ENCODE measurements at regions not wholly inside any gene's neighbourhood (a gene's known extent, or its start where the extent isn't known, plus 50 kb on each side); places are given as distances from the start of the nearest gene placed in this dataset.
"Not testable (repeated sequence)": the region's sequence is repeated elsewhere in the genome, so short reads cannot be mapped to it uniquely, and the experiment has no call there.

DNA sequence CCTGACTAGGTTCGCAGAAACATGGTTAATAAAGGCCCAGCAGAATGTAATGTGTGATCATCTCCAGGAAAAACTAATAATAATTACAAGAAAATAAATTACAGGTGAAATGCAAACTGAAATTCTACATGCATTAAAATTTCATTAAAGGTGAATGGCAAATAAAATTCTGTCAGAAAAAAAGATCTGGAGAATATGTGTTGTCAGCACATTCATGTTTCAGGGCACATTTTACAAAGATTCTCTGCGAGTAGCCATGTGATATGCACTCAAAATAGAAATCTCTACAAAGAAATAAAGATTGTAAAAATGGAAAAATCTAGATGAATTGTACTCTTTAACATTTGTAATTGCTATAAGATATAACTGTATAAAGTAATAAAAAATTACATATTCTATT lies 765.2 kb downstream of the TMEM121 start:
- DNase-seq (ENCODE audit: insufficient read length, low spot score) = no peak
- FAIRE-seq = no peak

GRCh38 chr14:106294324-106294723 lies 767.9 kb downstream of the TMEM121 start:
- DNase-seq (ENCODE audit: insufficient read length, low spot score) = no peak
- no peak for FAIRE-seq

DNA sequence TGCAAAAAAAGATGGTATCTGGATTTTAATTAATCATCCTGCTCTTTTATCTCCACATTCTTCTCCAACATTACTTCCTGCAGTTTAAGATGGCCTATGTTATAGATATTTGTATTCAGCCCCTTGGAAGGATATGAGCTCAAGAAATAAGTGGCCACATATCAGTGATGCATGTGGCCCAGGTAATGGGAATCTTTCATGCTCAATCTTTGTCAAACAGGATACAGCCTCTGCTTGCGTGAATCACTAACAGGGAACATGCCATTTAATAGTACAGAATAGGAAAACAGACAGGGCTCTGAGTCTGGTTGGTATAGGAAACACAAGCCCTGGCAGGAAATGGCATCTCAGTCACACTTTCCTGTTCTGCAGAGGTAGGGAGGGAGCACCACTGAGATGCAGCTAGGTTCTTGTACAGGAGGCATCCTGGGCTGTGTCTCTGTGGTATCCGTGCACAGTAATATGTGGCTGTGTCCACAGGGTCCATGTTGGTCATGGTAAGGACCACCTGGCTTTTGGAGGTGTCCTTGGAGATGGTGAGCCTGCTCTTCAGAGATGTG lies 774.6 kb downstream of the TMEM121 start:
- DNase-seq (ENCODE audit: insufficient read length, low spot score); FAIRE-seq: not testable (repeated sequence)

DNA sequence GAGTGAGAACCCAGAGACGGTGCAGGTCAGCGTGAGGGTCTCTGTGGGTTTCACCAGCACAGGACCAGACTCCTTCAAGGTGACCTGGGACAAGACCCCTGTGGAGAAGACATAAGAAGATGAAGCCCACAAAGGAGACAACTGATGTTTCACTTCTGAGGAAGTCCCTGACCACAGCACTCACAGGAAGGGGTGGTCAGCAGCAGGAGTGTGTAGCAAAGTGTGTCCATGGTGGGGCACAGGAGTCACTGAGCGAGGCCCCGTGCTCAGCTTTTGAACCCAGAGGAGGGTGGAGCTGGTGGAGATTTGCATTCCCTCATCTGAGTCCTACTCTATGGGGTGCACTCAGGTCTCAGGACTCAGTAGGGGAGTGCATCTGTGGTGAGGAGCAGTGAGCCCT lies 775.2 kb downstream of the TMEM121 start:
- not testable (repeated sequence) for DNase-seq (ENCODE audit: insufficient read length, low spot score); FAIRE-seq

- no peak for DNase-seq (ENCODE audit: insufficient read length, low spot score)
- no peak for FAIRE-seq
Measured at GRCh38 chr14:106302661-106303060, 776.3 kb downstream of the TMEM121 start.

- no peak for FAIRE-seq
Measured at GRCh38 chr14:106304271-106304670, 777.9 kb downstream of the TMEM121 start.

GRCh38 chr14:106308839-106309389 lies 782.5 kb downstream of the TMEM121 start:
- FAIRE-seq = no peak
- DNase-seq (ENCODE audit: insufficient read length, low spot score) = no peak

More at GRCh38 chr14:106304271-106304670, 777.9 kb downstream of the TMEM121 start:
- no peak for DNase-seq (ENCODE audit: insufficient read length, low spot score)

GRCh38 chr14:106309423-106309822 lies 783.0 kb downstream of the TMEM121 start:
- peak; percentile 9 for FAIRE-seq
- DNase-seq (ENCODE audit: insufficient read length, low spot score) = no peak

DNA sequence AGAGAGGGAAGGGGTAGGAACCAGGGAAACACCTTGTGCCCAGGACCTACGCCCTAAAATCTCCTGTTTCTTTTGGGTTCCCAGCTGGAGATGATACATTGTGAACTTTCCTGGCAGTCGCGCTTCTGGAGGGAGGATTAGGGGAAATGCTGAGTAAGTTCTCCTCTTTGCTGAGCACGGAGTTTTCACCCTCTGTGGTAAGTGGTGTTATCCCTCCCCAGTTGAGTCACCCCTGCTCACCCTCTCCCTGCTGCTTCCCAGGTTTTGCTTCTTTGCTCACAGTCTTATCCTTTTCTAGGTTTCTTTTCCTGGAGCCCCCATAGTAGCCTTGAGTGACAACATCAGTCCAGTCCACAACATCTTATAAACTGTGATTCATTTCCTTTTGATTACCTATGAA lies 789.1 kb downstream of the TMEM121 start:
- DNase-seq (ENCODE audit: insufficient read length, low spot score) = no peak
- no peak for FAIRE-seq

GRCh38 chr14:106317593-106317992 lies 791.2 kb downstream of the TMEM121 start:
- peak; percentile 79 for FAIRE-seq
- DNase-seq (ENCODE audit: insufficient read length, low spot score) = no peak

GRCh38 chr14:106318700-106319099 lies 792.3 kb downstream of the TMEM121 start:
- DNase-seq (ENCODE audit: insufficient read length, low spot score) = no peak
- no peak for FAIRE-seq

- DNase-seq (ENCODE audit: insufficient read length, low spot score); FAIRE-seq: not testable (repeated sequence)
Measured at GRCh38 chr14:106323970-106324369, 797.6 kb downstream of the TMEM121 start.

GRCh38 chr14:106327234-106327633 lies 800.9 kb downstream of the TMEM121 start:
- no peak for DNase-seq (ENCODE audit: insufficient read length, low spot score)
- FAIRE-seq = no peak

- not testable (repeated sequence) for DNase-seq (ENCODE audit: insufficient read length, low spot score)
- FAIRE-seq = peak; percentile 16
Measured at GRCh38 chr14:106327702-106328353, 801.4 kb downstream of the TMEM121 start.

DNA sequence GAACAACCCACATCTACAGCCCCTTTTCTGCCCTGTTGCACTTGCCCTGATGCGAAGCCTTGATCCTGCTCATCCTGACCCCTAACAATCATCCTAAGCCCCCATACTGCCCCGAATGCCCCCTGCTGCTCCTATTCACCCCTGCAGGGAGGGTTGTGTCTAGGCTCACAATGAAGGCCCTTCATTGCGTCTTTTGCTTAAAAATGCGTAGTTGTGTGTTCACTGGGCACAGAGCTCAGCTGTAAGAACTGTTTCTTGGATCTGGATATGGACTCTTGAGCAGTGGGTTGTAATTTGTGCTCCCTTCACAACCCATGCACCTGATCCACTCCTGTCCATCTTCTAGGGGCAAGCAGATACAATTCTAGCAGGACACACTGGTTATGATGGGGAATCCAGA lies 802.9 kb downstream of the TMEM121 start:
- not testable (repeated sequence) for DNase-seq (ENCODE audit: insufficient read length, low spot score)

DNA sequence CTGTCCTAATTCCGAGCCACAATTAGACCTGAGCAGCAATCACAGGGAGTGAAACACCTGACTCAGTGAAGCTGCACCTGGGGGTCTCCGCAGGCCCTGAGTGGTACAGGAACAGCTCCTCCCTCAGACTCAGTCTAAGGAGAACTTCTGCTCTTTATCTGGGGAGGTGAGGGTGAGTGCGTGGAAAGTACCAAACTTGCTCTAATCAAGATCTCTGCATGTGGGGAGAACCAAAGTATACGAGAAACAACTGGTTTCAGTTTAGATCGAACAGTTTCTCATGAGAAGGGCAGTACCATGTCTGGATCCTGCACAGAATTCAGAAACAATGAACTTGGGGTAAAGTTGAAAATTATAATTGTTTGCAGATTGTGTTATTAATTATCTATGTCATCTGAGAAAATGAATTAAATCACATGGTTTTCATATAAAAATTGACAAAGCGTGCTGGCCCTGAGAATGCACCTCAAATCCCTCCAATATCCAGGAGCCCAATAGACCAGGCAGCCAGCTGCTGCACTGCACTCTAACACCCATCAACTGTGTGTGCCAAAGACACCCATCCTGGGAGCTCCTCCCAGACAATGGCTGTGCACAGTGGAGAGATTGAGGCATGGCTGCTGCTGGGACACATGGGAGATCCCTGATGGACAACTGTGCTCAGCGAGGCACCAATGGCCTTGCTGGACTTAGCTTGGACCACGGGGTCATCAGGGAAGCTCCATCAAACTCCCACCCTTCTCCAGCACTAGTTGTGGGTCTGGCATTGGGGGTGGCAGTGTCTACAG lies 803.8 kb downstream of the TMEM121 start:
- DNase-seq (ENCODE audit: insufficient read length, low spot score); FAIRE-seq: not testable (repeated sequence)

More for the DNA sequence above, 802.9 kb downstream of the TMEM121 start:
- FAIRE-seq = not testable (repeated sequence)

GRCh38 chr14:106334428-106335109 lies 808.2 kb downstream of the TMEM121 start:
- FAIRE-seq; DNase-seq (ENCODE audit: insufficient read length, low spot score): not testable (repeated sequence)

GRCh38 chr14:106335110-106335429 lies 808.7 kb downstream of the TMEM121 start:
- FAIRE-seq = not testable (repeated sequence)

GRCh38 chr14:106338775-106339174 lies 812.4 kb downstream of the TMEM121 start:
- DNase-seq (ENCODE audit: insufficient read length, low spot score); FAIRE-seq: not testable (repeated sequence)

More at GRCh38 chr14:106335110-106335429, 808.7 kb downstream of the TMEM121 start:
- not testable (repeated sequence) for DNase-seq (ENCODE audit: insufficient read length, low spot score)

GRCh38 chr14:106340658-106341057 lies 814.3 kb downstream of the TMEM121 start:
- not testable (repeated sequence) for DNase-seq (ENCODE audit: insufficient read length, low spot score); FAIRE-seq

DNA sequence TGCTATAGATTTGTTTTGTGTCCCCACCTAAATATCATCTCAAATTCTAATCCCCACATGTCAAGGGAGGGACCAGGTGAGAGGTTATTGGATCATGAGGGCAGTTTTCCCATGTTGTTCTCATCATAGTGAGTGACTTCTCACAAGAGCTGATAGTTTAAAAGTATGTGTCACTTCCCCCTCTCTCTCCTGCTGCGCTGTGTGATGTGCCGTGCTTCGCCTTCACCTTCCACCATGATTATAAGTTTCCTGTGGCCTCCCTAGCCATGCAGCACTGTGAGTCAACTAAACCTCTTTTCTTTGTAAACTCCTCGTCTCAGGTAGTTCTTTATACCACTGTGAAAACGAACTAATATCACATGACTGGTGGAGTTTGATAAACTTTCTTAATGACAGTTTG lies 814.8 kb downstream of the TMEM121 start:
- not testable (repeated sequence) for FAIRE-seq; DNase-seq (ENCODE audit: insufficient read length, low spot score)
